SK-N-SH treated with all-trans-retinoic acid at 6 μM for 48 hours (cell line): ENCODE measurements at regions not wholly inside any gene's neighbourhood (a gene's known extent, or its start where the extent isn't known, plus 50 kb on each side); places are given as distances from the start of the nearest gene placed in this dataset.
A peak's percentile ranks its signal among the peaks of the same experiment; 100 is the strongest.

ENCODE experiments used
- ATAC-seq: fragments of 200-7000 bp; cut with Tn5 transposase; 3 replicates; pipeline ENCODE4 v1.9.1; 2020; ENCODE audit warnings: mild to moderate bottlenecking, moderate library complexity
- ARNTL ChIP-seq: fragments of 450-650 bp; formaldehyde crosslinking; IDR thresholded peaks from 2 replicates; pipeline ENCODE4 v1.5.0; 2020; ENCODE audit warnings: low read depth, mild to moderate bottlenecking, moderate library complexity, borderline replicate concordance
- BACH2 ChIP-seq: fragments of 250-450 bp; sonication (Bioruptor Pico); IDR thresholded peaks from 2 replicates; pipeline ENCODE4 v1.9.0; 2021; ENCODE audit warnings: mild to moderate bottlenecking, borderline replicate concordance
- CREB5 ChIP-seq: fragments of 250-450 bp; sonication (Bioruptor Pico); IDR thresholded peaks from 2 replicates; pipeline ENCODE4 v1.5.1; 2020; ENCODE audit warnings: low read depth, mild to moderate bottlenecking, moderate library complexity
- CSDC2 ChIP-seq: fragments of 250-450 bp; sonication (Bioruptor Pico); IDR thresholded peaks from 2 replicates; pipeline ENCODE4 v1.5.0; 2020; ENCODE audit warnings: mild to moderate bottlenecking, moderate library complexity
- CSRNP3 ChIP-seq: fragments of 250-450 bp; sonication (Bioruptor Pico); IDR thresholded peaks from 2 replicates; pipeline ENCODE4 v1.5.1; 2021; ENCODE audit warnings: mild to moderate bottlenecking, moderate library complexity
- ESRRG ChIP-seq: fragments of 250-450 bp; sonication (Bioruptor Pico); IDR thresholded peaks from 2 replicates; pipeline ENCODE4 v1.6.1; 2021; ENCODE audit warnings: mild to moderate bottlenecking
- GLIS3 ChIP-seq: fragments of 250-450 bp; sonication (Bioruptor Pico); IDR thresholded peaks from 2 replicates; pipeline ENCODE4 v1.5.0; 2020; ENCODE audit warnings: mild to moderate bottlenecking, moderate library complexity
- ISL1 ChIP-seq: fragments of 250-450 bp; sonication (Bioruptor Pico); IDR thresholded peaks from 2 replicates; pipeline ENCODE4 v2.1.2; 2022; ENCODE audit warnings: mild to moderate bottlenecking, moderate library complexity
- PATZ1 ChIP-seq: fragments of 250-450 bp; sonication (Bioruptor Pico); IDR thresholded peaks from 2 replicates; pipeline ENCODE4 v1.8.0; 2020; ENCODE audit warnings: mild to moderate bottlenecking, moderate library complexity, borderline replicate concordance
- POU6F1 ChIP-seq: fragments of 250-450 bp; sonication (Bioruptor Pico); IDR thresholded peaks from 2 replicates; pipeline ENCODE4 v1.8.0; 2021; ENCODE audit warnings: low read depth, mild to moderate bottlenecking, moderate library complexity, borderline replicate concordance
- RARB ChIP-seq: fragments of 250-450 bp; sonication (Bioruptor Pico); IDR thresholded peaks from 2 replicates; pipeline ENCODE4 v1.8.0; 2021; ENCODE audit warnings: mild to moderate bottlenecking, moderate library complexity
- SNAI2 ChIP-seq: fragments of 250-450 bp; sonication (Bioruptor Pico); IDR thresholded peaks from 2 replicates; pipeline ENCODE4 v1.5.0; 2020; ENCODE audit warnings: mild to moderate bottlenecking, moderate library complexity
- TCF4 ChIP-seq: fragments of 250-450 bp; sonication (Bioruptor Pico); IDR thresholded peaks from 2 replicates; pipeline ENCODE4 v1.8.0; 2021; ENCODE audit warnings: mild to moderate bottlenecking, moderate library complexity, borderline replicate concordance
- TOX ChIP-seq: fragments of 250-450 bp; sonication (Bioruptor Pico); IDR thresholded peaks from 2 replicates; pipeline ENCODE4 v1.8.0; 2021; ENCODE audit warnings: mild to moderate bottlenecking, moderate library complexity, borderline replicate concordance
- TSHZ2 ChIP-seq: fragments of 250-450 bp; sonication (Bioruptor Pico); IDR thresholded peaks from 2 replicates; pipeline ENCODE4 v1.5.0; 2020; ENCODE audit warnings: mild to moderate bottlenecking, moderate library complexity
- ZC3H10 ChIP-seq: fragments of 250-450 bp; sonication (Bioruptor Pico); IDR thresholded peaks from 2 replicates; pipeline ENCODE4 v1.5.1; 2021; ENCODE audit warnings: mild to moderate bottlenecking, moderate library complexity
- ZFP3 ChIP-seq: fragments of 250-450 bp; sonication (Bioruptor Pico); IDR thresholded peaks from 2 replicates; pipeline ENCODE4 v1.5.0; 2020; ENCODE audit warnings: mild to moderate bottlenecking, moderate library complexity
- ZFP30 ChIP-seq: fragments of 450-650 bp; formaldehyde crosslinking; IDR thresholded peaks from 2 replicates; pipeline ENCODE4 v1.5.0; 2022; ENCODE audit warnings: mild to moderate bottlenecking, moderate library complexity
- ZNF70 ChIP-seq: fragments of 450-650 bp; formaldehyde crosslinking; IDR thresholded peaks from 2 replicates; pipeline ENCODE4 v1.5.0; 2020; ENCODE audit warnings: mild to moderate bottlenecking, moderate library complexity
- ZNF8 ChIP-seq: fragments of 450-650 bp; formaldehyde crosslinking; IDR thresholded peaks from 2 replicates; pipeline ENCODE4 v1.5.0; 2020; ENCODE audit warnings: mild to moderate bottlenecking, moderate library complexity

GRCh38 chr6:1527073-1527457, 82.7 kb upstream of the FOXC1 start:
- 0 out of 3 replicates have a peak, but pooled peaks have one; percentile 15 for ATAC-seq
- TF ChIP-seq RARB (CRISPR knock-in tag) (no peak), CREB5 (CRISPR knock-in tag) (no peak), ARNTL (CRISPR knock-in tag) (no peak), POU6F1 (CRISPR knock-in tag) (no peak), CSDC2 (CRISPR knock-in tag) (no peak), ZNF8 (CRISPR knock-in tag) (no peak), PATZ1 (CRISPR knock-in tag) (no peak), ZNF70 (CRISPR knock-in tag) (no peak), SNAI2 (no peak)

GRCh38 chr6:1535295-1535694, 74.4 kb upstream of the FOXC1 start:
- ATAC-seq = no peak
- TF ChIP-seq BACH2 (CRISPR knock-in tag) = no peak
- no peak for TF ChIP-seq ZFP30
- no peak for TF ChIP-seq ZNF8 (CRISPR knock-in tag)
- no peak for TF ChIP-seq GLIS3 (CRISPR knock-in tag)
- no peak for TF ChIP-seq ZNF70 (CRISPR knock-in tag)
- no peak for TF ChIP-seq CSRNP3
- TF ChIP-seq CSDC2 (CRISPR knock-in tag) = no peak
- TF ChIP-seq ISL1 = no peak
- no peak for TF ChIP-seq TOX
- no peak for TF ChIP-seq RARB (CRISPR knock-in tag)
- no peak for TF ChIP-seq ZFP3 (CRISPR knock-in tag)
- TF ChIP-seq POU6F1 (CRISPR knock-in tag) = no peak
- TF ChIP-seq CREB5 (CRISPR knock-in tag) = no peak
- no peak for TF ChIP-seq ESRRG (CRISPR knock-in tag)
- TF ChIP-seq TSHZ2 (CRISPR knock-in tag) = no peak
- TF ChIP-seq TCF4 = no peak
- no peak for TF ChIP-seq PATZ1 (CRISPR knock-in tag)
- no peak for TF ChIP-seq ZC3H10 (CRISPR knock-in tag)
